ENCODE measurements at regions not wholly inside any gene's neighbourhood (a gene's known extent, or its start where the extent isn't known, plus 50 kb on each side); places are given as distances from the start of the nearest gene placed in this dataset.

- Histone ChIP-seq H3K36me3 (ENCODE audit: insufficient read depth) (no peaks in the 10 kb centered on the region), H2AFZ (no peak overlapping the region), H3F3A (replicated peaks; ENCODE audit: low read depth) (no peaks in the 10 kb centered on the region), H4K20me1 (replicated peaks; ENCODE audit: insufficient read depth) (no peaks in the 10 kb centered on the region), H3K4me2 (no peak overlapping the region), H3K4me1 (ENCODE audit: insufficient read depth) (no peaks in the 10 kb centered on the region), H3K27me3 (ENCODE audit: insufficient read depth) (no peaks in the 10 kb centered on the region), H3K27ac (ENCODE audit: low read depth) (no peak overlapping the region), H3K9me2 (ENCODE audit: insufficient read depth) (no peaks in the 10 kb centered on the region), H3K79me2 (replicated peaks; ENCODE audit: insufficient read depth) (no peaks in the 10 kb centered on the region), H3K4me3 (no peak overlapping the region)
- ATAC-seq = no peak
- no peak for DNase-seq (ENCODE audit: low spot score)
- no peaks in the 10 kb centered on the region for H3K9me3 Mint-ChIP-seq
- H3K4me3 Mint-ChIP-seq = no peak overlapping the region
- no peaks in the 10 kb centered on the region for H3K4me1 Mint-ChIP-seq
- H3K27me3 Mint-ChIP-seq (ENCODE audit: insufficient read depth, low read depth, poor library complexity) = no peaks in the 10 kb centered on the region
- H3K36me3 Mint-ChIP-seq (ENCODE audit: low read depth) = no peaks in the 10 kb centered on the region
- no peak for TF ChIP-seq POLR2AphosphoS5 (IDR thresholded peaks at IDR 0.05; ENCODE audit: low read depth)
- TF ChIP-seq ZNF462 (CRISPR knock-in tag; IDR thresholded peaks at IDR 0.05) = no peak
- no peak for TF ChIP-seq ETS1 (IDR thresholded peaks at IDR 0.05)
- no peak for TF ChIP-seq ZNF114 (CRISPR knock-in tag; IDR thresholded peaks at IDR 0.05)
- TF ChIP-seq STAT1 (IDR thresholded peaks at IDR 0.05; ENCODE audit: unreplicated experiment) = no peak
- TF ChIP-seq EZH2phosphoT487 (IDR thresholded peaks at IDR 0.05; ENCODE audit: unreplicated experiment) = no peak
- no peak for TF ChIP-seq ZNF331 (CRISPR knock-in tag; IDR thresholded peaks at IDR 0.05; ENCODE audit: low read depth)
- no peak for TF ChIP-seq CTCF (conservative IDR thresholded peaks at IDR 0.05; ENCODE audit: low read depth in 2 of 2)
- TF ChIP-seq JUNB (IDR thresholded peaks at IDR 0.05; ENCODE audit: unreplicated experiment) = no peak
- TF ChIP-seq NANOG (IDR thresholded peaks at IDR 0.05; ENCODE audit: borderline replicate concordance) = no peak
- no peak for TF ChIP-seq CREB1 (CRISPR knock-in tag; IDR thresholded peaks at IDR 0.05; ENCODE audit: low read depth)
- TF ChIP-seq EZH2 (IDR thresholded peaks at IDR 0.05; ENCODE audit: low read depth, unreplicated experiment) = no peak
- no peak for TF ChIP-seq REST (IDR thresholded peaks at IDR 0.05; ENCODE audit: unreplicated experiment)
- no peak overlapping the region for H3K27ac Mint-ChIP-seq
Observed at GRCh38 chr6:95935736-95936135, 80.0 kb upstream of the FUT9 start.
